ENCODE measurements at regions not wholly inside any gene's neighbourhood (a gene's known extent, or its start where the extent isn't known, plus 50 kb on each side); places are given as distances from the start of the nearest gene placed in this dataset.

GRCh38 chr7:123327661-123328060 lies 127.9 kb upstream of the SLC13A1 start:
- TF ChIP-seq CTCF (IDR thresholded peaks at IDR 0.05) (no peak), POLR2A (IDR thresholded peaks at IDR 0.05) (no peak)
